GM21619 (cell line): ENCODE measurements at regions not wholly inside any gene's neighbourhood (a gene's known extent, or its start where the extent isn't known, plus 50 kb on each side); places are given as distances from the start of the nearest gene placed in this dataset.
"Not testable (repeated sequence)": the region's sequence is repeated elsewhere in the genome, so short reads cannot be mapped to it uniquely, and the experiment has no call there.

Experiments
- ATAC-seq: cut with Tn5 transposase; IDR thresholded peaks from one replicate; pipeline ENCODE4 v1.9.1; 2021; ENCODE audit not compliant: unreplicated experiment

GRCh38 chr9:111276431-111277128, 53.4 kb downstream of the OR2K2 start:
- ATAC-seq: no peak

GRCh38 chr9:111274737-111275136, 55.3 kb downstream of the OR2K2 start:
- ATAC-seq: no peak

- no peak for ATAC-seq
Observed at GRCh38 chr9:111272581-111272980, 57.4 kb downstream of the OR2K2 start.

GRCh38 chr9:111271481-111272080, 58.4 kb downstream of the OR2K2 start:
- no peak for ATAC-seq

GRCh38 chr9:111271047-111271446, 59.0 kb downstream of the OR2K2 start:
- ATAC-seq: no peak

GRCh38 chr9:111266024-111266423, 64.0 kb downstream of the OR2K2 start:
- not testable (repeated sequence) for ATAC-seq

- no peak for ATAC-seq
Observed at GRCh38 chr9:111263116-111263515, 66.9 kb downstream of the OR2K2 start.

- ATAC-seq: no peak
Observed at GRCh38 chr9:111258875-111259271, 71.2 kb downstream of the OR2K2 start.

- ATAC-seq: no peak
Observed at GRCh38 chr9:111258209-111258874, 71.7 kb downstream of the OR2K2 start.

GRCh38 chr9:111253742-111254437, 76.1 kb downstream of the OR2K2 start:
- no peak for ATAC-seq

GRCh38 chr9:111250875-111251842, 78.9 kb downstream of the OR2K2 start:
- ATAC-seq: no peak

- no peak for ATAC-seq
Observed at GRCh38 chr9:111237447-111237846, 92.6 kb downstream of the OR2K2 start.

- ATAC-seq: no peak
Observed at GRCh38 chr9:111236332-111236731, 93.7 kb downstream of the OR2K2 start.

- ATAC-seq: no peak
Observed at GRCh38 chr9:111233963-111234362, 96.1 kb downstream of the OR2K2 start.

GRCh38 chr9:111232997-111233790, 96.8 kb downstream of the OR2K2 start:
- no peak for ATAC-seq

GRCh38 chr9:111231801-111232580, 98.0 kb downstream of the OR2K2 start:
- no peak for ATAC-seq

GRCh38 chr9:111222757-111223156, 107.3 kb downstream of the OR2K2 start:
- ATAC-seq: no peak

- no peak for ATAC-seq
Observed at GRCh38 chr9:111212874-111213273, 117.2 kb downstream of the OR2K2 start.

GRCh38 chr9:111198936-111199335, 131.1 kb downstream of the OR2K2 start:
- ATAC-seq: no peak
